ENCODE measurements at regions not wholly inside any gene's neighbourhood (a gene's known extent, or its start where the extent isn't known, plus 50 kb on each side); places are given as distances from the start of the nearest gene placed in this dataset.

GRCh38 chr1:240019524-240019923 lies 72.2 kb upstream of the FMN2 start:
- no peak for TF ChIP-seq CTCF (IDR thresholded peaks at IDR 0.05)
- TF ChIP-seq POLR2A (IDR thresholded peaks at IDR 0.05) = no peak
